Endothelial cell of umbilical vein (primary cell): ENCODE measurements at regions not wholly inside any gene's neighbourhood (a gene's known extent, or its start where the extent isn't known, plus 50 kb on each side); places are given as distances from the start of the nearest gene placed in this dataset.

Experiments
- EZH2 ChIP-seq: IDR thresholded peaks from 2 replicates; pipeline ENCODE4 v1.6.1; 2012; ENCODE audit warnings: borderline replicate concordance, low read depth, mild to moderate bottlenecking, moderate library complexity, low read length, inconsistent platforms; ENCODE audit not compliant: severe bottlenecking
- FOS ChIP-seq: IDR thresholded peaks from 2 replicates; pipeline ENCODE4 v1.6.1; 2011; ENCODE audit warnings: mild to moderate bottlenecking, low read length, moderate library complexity, borderline replicate concordance; ENCODE audit not compliant: insufficient read depth
- POLR2A ChIP-seq: IDR thresholded peaks from 2 replicates; pipeline ENCODE4 v1.6.1; 2012; ENCODE audit warnings: low read depth, mild to moderate bottlenecking, control low read depth, low read length
- POLR2AphosphoS5 ChIP-seq: IDR thresholded peaks from 2 replicates; pipeline ENCODE4 v1.6.1; 2012; ENCODE audit warnings: low read depth, mild to moderate bottlenecking, control low read depth, low read length, moderate library complexity; ENCODE audit not compliant: insufficient read depth
- TF ChIP-seq, protein P1 (sequence below), 2 donors: IDR thresholded peaks; 1 replicate in 1 of 2; 2 replicates in 1 of 2; pipeline ENCODE4 v1.5.1; 2011; ENCODE audit warnings: low read length in 2 of 2, mild to moderate bottlenecking in 2 of 2, moderate library complexity in 2 of 2, control low read depth in 1 of 2, inconsistent platforms in 1 of 2, low read depth in 1 of 2; ENCODE audit not compliant: insufficient read depth in 1 of 2; ENCODE audit errors: extremely low read depth in 1 of 2
- TF ChIP-seq, protein P2 (sequence below): IDR thresholded peaks from 2 replicates; pipeline ENCODE4 v1.6.1; 2011; ENCODE audit not compliant: insufficient read depth, insufficient read length

DNA sequence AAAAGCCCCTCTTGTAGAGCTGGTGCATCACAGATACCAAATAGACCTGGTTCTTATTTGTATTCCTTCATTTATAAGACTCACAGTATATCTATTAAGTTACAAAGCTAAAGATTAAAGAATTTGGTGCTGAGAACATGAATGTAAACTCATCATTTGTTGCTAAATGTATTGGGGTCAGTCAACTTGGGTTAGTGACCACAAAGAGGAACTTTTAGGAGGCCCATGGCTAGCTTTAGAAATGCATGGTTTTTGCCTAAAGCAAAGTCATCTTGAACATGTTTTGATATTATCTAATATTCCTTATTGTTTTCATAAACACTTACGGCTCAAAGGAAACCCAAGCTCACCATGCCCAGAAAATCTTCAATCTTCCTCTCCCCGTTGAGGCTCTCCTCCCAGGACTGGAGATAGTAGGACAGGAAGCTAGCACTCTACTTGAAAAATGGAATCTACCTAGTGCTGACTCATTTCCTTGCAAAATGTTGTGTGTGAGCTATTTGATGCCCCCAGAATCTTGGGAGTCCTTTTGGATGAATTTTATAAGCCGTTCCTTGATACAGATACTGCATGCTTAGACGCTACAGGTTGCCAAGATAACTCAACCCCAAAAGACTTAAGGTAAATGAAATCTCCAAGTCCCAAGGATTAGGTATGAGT is 121.4 kb downstream of the BMP2 start:
- no peak for TF ChIP-seq POLR2A
- TF ChIP-seq POLR2AphosphoS5, result no peak
- TF ChIP-seq, protein P1, sequence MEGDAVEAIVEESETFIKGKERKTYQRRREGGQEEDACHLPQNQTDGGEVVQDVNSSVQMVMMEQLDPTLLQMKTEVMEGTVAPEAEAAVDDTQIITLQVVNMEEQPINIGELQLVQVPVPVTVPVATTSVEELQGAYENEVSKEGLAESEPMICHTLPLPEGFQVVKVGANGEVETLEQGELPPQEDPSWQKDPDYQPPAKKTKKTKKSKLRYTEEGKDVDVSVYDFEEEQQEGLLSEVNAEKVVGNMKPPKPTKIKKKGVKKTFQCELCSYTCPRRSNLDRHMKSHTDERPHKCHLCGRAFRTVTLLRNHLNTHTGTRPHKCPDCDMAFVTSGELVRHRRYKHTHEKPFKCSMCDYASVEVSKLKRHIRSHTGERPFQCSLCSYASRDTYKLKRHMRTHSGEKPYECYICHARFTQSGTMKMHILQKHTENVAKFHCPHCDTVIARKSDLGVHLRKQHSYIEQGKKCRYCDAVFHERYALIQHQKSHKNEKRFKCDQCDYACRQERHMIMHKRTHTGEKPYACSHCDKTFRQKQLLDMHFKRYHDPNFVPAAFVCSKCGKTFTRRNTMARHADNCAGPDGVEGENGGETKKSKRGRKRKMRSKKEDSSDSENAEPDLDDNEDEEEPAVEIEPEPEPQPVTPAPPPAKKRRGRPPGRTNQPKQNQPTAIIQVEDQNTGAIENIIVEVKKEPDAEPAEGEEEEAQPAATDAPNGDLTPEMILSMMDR (IDR thresholded peaks at IDR 0.05; ENCODE audit: extremely low read depth in 1 of 2, insufficient read depth in 1 of 2, low read depth in 1 of 2, low read length in 2 of 2), result no peak
- TF ChIP-seq FOS, result no peak
- TF ChIP-seq EZH2, result no peak
- TF ChIP-seq, protein P2, sequence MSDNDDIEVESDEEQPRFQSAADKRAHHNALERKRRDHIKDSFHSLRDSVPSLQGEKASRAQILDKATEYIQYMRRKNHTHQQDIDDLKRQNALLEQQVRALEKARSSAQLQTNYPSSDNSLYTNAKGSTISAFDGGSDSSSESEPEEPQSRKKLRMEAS, result no peak
